ENCODE measurements at regions not wholly inside any gene's neighbourhood (a gene's known extent, or its start where the extent isn't known, plus 50 kb on each side); places are given as distances from the start of the nearest gene placed in this dataset.

- no peak for DNase-seq (ENCODE audit: low spot score)
Measured at GRCh38 chr1:199109160-199109559, 470.3 kb downstream of the PTPRC start.

- DNase-seq (ENCODE audit: low spot score): no peak
Measured at GRCh38 chr1:199112365-199112764, 473.5 kb downstream of the PTPRC start.

- DNase-seq (ENCODE audit: low spot score): peak; percentile 53
Measured at GRCh38 chr1:199113265-199113869, 474.5 kb downstream of the PTPRC start.

- DNase-seq (ENCODE audit: low spot score): no peak
Measured at GRCh38 chr1:199116488-199116887, 477.6 kb downstream of the PTPRC start.

- no peak for DNase-seq (ENCODE audit: low spot score)
Measured at GRCh38 chr1:199121047-199121446, 482.2 kb downstream of the PTPRC start.

GRCh38 chr1:199122085-199122484 is 483.2 kb downstream of the PTPRC start:
- DNase-seq (ENCODE audit: low spot score): no peak

GRCh38 chr1:199122532-199123311 is 483.9 kb downstream of the PTPRC start:
- no peak for DNase-seq (ENCODE audit: low spot score)

- DNase-seq (ENCODE audit: low spot score): no peak
Measured at GRCh38 chr1:199123615-199124014, 484.8 kb downstream of the PTPRC start.

GRCh38 chr1:199124351-199124750 is 485.5 kb downstream of the PTPRC start:
- no peak for DNase-seq (ENCODE audit: low spot score)

GRCh38 chr1:199129247-199129646 is 490.4 kb downstream of the PTPRC start:
- no peak for DNase-seq (ENCODE audit: low spot score)

- DNase-seq (ENCODE audit: low spot score): no peak
Measured at GRCh38 chr1:199132006-199132405, 493.2 kb downstream of the PTPRC start.

- DNase-seq (ENCODE audit: low spot score): no peak
Measured at GRCh38 chr1:199135901-199136300, 497.1 kb downstream of the PTPRC start.

- no peak for DNase-seq (ENCODE audit: low spot score)
Measured at GRCh38 chr1:199138061-199138460, 499.2 kb downstream of the PTPRC start.

GRCh38 chr1:199149591-199149990 is 510.8 kb downstream of the PTPRC start:
- DNase-seq (ENCODE audit: low spot score): no peak

GRCh38 chr1:199150756-199151155 is 511.9 kb downstream of the PTPRC start:
- DNase-seq (ENCODE audit: low spot score): no peak

- no peak for DNase-seq (ENCODE audit: low spot score)
Measured at GRCh38 chr1:199151634-199152425, 513.0 kb downstream of the PTPRC start.

GRCh38 chr1:199152676-199153075 is 513.8 kb downstream of the PTPRC start:
- DNase-seq (ENCODE audit: low spot score): no peak

- DNase-seq (ENCODE audit: low spot score): no peak
Measured at GRCh38 chr1:199155166-199156019, 516.6 kb downstream of the PTPRC start.

- no peak for DNase-seq (ENCODE audit: low spot score)
Measured at GRCh38 chr1:199157494-199157893, 518.7 kb downstream of the PTPRC start.

GRCh38 chr1:199160521-199161318 is 521.9 kb downstream of the PTPRC start:
- DNase-seq (ENCODE audit: low spot score): no peak

- DNase-seq (ENCODE audit: low spot score): no peak
Measured at GRCh38 chr1:199161319-199161680, 522.5 kb downstream of the PTPRC start.
